G401 (cell line): ENCODE measurements at regions not wholly inside any gene's neighbourhood (a gene's known extent, or its start where the extent isn't known, plus 50 kb on each side); places are given as distances from the start of the nearest gene placed in this dataset.

ENCODE experiments used
- DNase-seq: peaks from one replicate; pipeline ENCODE4 v3.0.0-alpha.2; 2015; ENCODE audit warnings: low spot score
- in situ Hi-C: cut with HindIII; loops from 2 replicates; pipeline ENCODE4 v1.10.0; 2016; ENCODE audit warnings: low sequenced_read_pairs, mixed read lengths

GRCh38 chr3:157572559-157573270, 69.5 kb upstream of the VEPH1 start:
- DNase-seq, result peak; percentile 44
- in situ Hi-C loops, result no loop called here

- DNase-seq, result no peak
- in situ Hi-C loops, result no loop called here
These were observed 63.4 kb upstream of the VEPH1 start for GRCh38 chr3:157566596-157566995.

- in situ Hi-C loops, result no loop called here
- no peak for DNase-seq
These were observed 56.2 kb upstream of the VEPH1 start for GRCh38 chr3:157559401-157559800.
